DMS79 treated with DMSO at 0.1 percent for 48 hours (cell line): ENCODE measurements at regions not wholly inside any gene's neighbourhood (a gene's known extent, or its start where the extent isn't known, plus 50 kb on each side); places are given as distances from the start of the nearest gene placed in this dataset.

Experiments
- DNase-seq: peaks from one replicate; lab custom pipeline; 2025; lab: John Stamatoyannopoulos, UW

GRCh38 chr5:133708331-133708850 lies 96.0 kb upstream of the FSTL4 start:
- no peak for DNase-seq

- no peak for DNase-seq
Observed at GRCh38 chr5:133707629-133708028, 95.3 kb upstream of the FSTL4 start.

DNA sequence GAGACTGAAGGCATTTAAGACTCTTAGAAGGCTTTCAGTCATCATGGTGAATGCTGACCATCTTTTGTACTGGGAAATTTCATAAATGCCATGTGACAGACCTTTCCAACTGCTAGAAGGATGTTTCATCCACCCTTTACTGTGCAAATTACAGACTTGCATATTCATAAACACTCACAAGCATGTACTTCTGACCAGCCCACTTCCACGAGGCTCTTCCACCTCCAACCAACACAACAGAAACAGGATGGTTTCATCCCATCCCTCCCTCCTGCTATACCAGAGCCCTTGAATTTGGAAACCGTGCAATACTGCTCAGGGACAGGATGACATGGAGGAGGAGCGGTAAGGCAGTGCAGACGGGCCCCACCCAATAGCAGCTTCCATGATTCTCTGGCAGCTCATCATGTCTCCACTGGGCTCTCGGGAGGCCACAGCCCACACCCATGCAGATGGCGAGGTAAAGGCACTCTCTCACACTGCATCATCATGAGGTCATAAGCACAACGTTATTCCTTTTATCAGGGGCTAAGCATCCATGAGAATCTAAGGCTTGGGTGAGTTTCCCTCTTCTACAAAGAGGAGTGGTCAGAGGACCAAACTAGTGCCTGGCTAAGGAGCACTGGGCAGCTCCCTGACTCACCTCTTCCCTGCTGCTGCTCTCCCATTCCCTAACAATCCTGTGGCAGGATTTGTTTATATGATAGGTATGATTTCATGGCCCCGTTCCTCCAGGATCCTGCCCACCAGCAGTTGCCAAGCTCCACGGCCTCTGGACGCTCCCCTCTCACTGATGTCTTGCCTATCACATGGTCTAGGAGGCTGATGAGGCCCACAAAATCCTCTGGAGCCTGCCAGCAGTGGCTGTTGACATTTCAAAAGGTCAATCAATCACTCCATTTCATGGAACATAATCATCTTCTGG lies 94.4 kb upstream of the FSTL4 start:
- no peak for DNase-seq

DNA sequence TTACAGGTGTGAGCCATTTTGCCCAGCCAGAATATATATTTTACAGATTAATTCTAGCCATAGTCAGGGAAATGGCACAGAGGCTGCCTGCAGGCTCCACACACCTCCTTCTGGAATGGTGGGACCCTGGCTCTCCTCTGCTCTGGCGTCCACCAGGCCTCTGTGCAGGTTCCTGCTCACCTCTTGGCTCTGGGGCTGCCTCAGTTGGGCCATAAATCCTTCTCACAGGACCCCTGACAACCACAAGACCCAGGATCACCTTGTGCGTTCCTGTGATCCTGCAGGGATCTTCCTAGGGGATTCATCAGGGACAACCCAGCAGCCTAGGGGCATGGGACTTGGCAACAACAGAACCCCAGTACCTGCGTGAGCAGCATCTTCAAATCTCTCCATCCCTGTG lies 93.0 kb upstream of the FSTL4 start:
- no peak for DNase-seq

DNA sequence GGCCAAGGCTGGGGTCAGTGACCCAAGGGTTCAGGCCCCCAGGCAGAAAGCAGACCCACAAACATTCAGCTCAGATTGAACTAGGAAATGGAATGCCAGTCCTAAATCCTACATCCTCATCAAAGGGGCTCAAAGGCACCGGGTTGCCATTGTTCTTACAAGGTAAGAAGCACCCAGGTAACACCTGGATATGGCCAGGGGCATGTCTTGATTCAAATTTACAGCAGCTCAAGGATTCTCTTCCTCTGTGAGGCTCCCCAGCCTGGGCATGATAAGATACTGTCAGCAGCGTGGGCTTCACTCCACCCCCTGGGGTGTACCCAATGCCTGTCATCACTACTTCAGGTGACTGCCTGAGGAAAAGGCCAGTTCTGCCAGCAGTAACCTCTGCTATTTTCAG lies 92.1 kb upstream of the FSTL4 start:
- no peak for DNase-seq

- no peak for DNase-seq
Observed at GRCh38 chr5:133703935-133704334, 91.6 kb upstream of the FSTL4 start.

GRCh38 chr5:133702791-133703770 lies 90.7 kb upstream of the FSTL4 start:
- no peak for DNase-seq

- no peak for DNase-seq
Observed at GRCh38 chr5:133701871-133702270, 89.5 kb upstream of the FSTL4 start.

DNA sequence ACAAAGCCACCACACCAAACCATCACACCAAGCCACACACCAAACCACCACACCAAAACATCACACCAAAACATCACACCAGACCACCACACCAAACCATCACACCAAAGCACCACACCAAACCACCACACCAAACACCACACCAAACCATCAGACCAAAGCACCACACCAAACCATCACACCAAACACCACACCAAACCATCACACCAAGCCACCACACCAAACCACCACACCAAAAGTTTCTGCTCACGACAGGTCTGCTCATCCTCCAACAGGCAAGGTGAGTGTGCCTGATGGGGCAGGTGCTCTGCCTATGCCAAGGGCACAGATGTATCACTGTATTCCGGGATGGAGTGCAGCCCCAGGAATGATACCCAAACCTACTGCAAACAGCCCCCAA lies 87.9 kb upstream of the FSTL4 start:
- DNase-seq: no peak

DNA sequence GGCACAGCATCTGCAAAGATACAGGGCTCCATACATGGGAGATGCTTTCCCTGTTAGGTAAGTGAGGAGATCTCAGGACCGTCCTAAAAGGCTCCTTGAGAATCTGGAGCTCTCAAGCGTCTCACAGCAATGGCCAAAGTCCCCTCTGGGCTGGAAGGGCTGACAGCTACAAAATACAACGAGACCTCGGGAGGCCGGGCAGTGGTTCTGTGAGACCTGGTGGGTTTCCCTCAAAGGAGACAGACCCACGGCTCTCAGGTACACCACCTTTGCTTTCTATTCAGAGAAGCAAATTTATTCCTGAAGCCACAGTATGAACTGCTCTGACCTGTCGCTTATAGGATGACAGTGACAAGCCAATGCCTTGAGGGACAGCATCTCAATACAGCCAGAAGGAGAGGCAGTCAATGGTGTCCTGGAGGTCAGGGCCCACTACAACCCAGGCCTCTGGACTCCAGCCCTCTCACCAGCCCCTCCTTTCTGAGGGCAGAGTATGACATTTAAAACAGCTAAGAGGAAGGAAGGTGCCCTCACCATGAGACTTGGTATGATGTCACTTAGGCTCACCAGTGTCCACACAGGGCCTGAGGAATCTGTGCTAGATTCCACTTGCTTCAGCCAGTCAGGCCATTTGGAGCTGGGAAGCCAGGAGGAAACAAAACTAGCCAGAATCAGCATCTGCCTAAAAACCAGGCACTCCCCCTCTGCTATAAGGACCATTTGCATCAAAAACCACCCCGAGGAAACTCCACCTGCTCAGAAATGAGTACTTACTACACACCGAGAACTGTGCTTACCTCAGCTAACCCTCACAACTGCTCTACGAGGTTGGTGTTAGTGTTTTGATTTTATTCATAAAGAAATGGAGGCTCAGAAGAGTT lies 86.5 kb upstream of the FSTL4 start:
- DNase-seq: no peak

- DNase-seq: no peak
Observed at GRCh38 chr5:133698259-133698554, 85.9 kb upstream of the FSTL4 start.

GRCh38 chr5:133697536-133698258 lies 85.4 kb upstream of the FSTL4 start:
- no peak for DNase-seq

GRCh38 chr5:133696782-133697507 lies 84.6 kb upstream of the FSTL4 start:
- DNase-seq: no peak

DNA sequence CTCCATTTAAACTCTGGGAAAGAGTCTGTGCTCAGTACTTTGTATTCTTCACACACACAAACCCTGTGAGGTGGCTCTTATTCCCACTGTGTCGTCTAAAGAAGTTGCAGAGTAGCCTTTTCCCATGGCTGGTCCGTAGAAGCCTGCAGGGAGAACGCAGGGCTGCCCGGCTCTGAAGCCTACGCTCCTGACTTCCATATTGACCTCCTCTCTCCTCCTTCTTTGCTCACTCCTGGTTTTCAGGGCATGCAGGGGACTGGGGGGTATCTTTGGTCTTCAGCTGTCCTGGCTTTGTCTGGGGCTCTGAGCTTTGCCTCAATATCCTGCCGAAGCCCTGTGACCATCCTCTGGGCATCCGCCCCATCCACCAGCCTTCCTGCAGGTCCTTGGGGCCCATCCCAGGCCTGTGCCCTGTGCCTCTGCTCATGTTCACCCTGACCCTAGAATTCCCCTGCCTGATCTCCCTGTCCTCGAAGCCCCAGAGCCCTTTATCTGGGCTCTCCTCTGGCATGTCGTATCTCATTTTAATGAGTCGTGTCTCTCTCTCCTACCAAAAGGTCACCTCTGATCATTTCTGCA lies 83.8 kb upstream of the FSTL4 start:
- DNase-seq: no peak

DNA sequence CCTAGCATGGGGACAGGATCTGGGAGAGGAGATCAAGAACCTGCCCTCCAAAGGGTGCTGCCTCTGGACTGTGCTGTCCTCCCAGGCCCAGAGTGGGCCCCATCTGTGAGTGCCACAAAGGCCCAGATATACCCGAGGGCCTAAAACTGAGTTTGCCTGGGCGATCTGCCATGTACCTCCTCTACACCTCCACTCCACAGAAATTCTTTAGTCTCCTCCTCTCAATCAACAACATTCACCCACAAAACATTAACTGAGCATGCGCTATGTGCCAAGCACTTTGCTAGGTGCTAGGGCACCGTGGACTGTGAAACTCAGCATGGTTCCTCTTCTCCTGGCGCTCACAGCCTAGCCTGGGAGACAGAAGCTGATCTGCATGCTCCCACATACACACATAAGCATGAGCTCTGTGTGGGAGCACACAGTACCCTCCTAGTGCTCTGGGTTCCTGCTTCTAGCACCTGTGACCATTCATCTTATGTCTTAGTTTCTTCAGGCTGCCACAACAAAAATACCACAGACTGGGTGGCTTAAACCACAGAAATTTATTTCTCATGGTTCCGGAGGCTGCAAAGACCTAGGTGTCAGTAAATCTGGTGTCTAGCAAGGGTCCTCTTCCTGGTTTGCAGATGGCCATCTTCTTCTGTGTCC lies 82.0 kb upstream of the FSTL4 start:
- no peak for DNase-seq

DNA sequence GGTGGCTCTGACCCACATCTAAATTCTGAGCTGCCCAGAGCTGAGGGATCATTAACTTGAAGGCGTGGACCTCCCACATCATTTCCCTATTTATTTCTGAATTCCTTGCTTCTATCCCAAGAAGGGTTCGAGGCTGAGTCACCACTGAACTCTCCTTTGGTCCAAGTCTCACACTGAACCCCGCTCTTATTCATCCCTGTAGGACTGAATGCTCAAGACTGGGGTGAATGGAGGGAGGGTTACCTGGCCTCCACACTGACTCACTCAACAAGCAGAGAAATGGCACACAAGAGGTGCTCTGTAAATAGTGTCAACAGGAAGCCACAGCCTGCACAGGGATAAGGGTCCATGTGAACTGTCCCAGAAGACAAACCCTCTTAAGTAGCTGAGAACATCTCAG lies 79.1 kb upstream of the FSTL4 start:
- no peak for DNase-seq

- no peak for DNase-seq
Observed at GRCh38 chr5:133690746-133691145, 78.4 kb upstream of the FSTL4 start.

DNA sequence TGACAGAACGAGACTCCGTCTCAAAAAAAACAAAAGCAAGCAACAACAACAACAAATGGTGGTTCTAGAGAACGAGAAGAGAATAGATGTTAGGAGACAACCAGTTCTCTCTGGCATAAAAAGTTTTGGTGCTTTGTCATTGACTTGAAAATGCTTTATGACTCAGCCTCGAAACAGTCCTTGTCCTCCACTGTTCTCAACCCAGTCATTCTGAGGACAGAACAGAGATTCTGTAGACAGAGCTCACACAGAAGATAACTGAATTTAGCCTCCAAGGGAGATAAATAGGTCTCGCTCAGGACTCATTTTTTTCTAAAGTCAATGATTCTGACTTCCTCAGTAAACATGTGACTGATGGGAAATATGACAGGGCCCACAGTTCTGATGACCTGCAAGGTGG lies 76.0 kb upstream of the FSTL4 start:
- no peak for DNase-seq

GRCh38 chr5:133687212-133688061 lies 75.1 kb upstream of the FSTL4 start:
- DNase-seq: no peak
